GM12864 (cell line): ENCODE measurements at regions not wholly inside any gene's neighbourhood (a gene's known extent, or its start where the extent isn't known, plus 50 kb on each side); places are given as distances from the start of the nearest gene placed in this dataset.

Source experiments
- DNase-seq: peaks from one replicate; pipeline ENCODE4 v3.0.0-alpha.2; 2011; ENCODE audit warnings: low read depth
- H3K4me3 ChIP-seq: 2 replicates; pipeline ENCODE4 v1.5.1; 2011; ENCODE audit warnings: mild to moderate bottlenecking, low read depth, low read length, control low read depth
- CTCF ChIP-seq: IDR thresholded peaks from 2 replicates; pipeline ENCODE4 v1.5.1; 2011; ENCODE audit warnings: low read depth, mild to moderate bottlenecking, moderate library complexity, low read length, control low read depth, inconsistent platforms; ENCODE audit errors: missing control alignments

GRCh38 chr2:139099721-139100120 lies 319.5 kb upstream of the NXPH2 start:
- DNase-seq = no peak
- TF ChIP-seq CTCF = no peak
- H3K4me3 ChIP-seq = no peak overlapping the region

DNA sequence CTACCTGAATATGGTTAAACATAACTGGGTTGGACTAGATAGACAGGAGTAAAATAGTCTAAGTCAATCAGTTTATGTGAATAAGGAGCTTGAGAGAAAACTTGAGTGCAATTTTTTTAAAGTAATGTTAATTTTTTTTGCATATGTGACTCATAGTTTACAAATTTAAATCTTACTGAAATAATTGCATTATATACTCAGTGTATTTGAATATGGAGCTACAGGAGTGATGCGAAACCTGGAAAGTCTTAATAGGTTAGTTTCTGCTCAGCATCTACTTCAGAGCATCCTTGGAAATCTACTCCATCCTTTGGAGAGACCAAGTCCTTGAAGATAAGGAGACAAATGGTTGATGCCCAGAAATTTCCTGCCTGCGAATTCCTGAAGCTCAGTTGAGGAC lies 318.8 kb upstream of the NXPH2 start:
- no peak overlapping the region for H3K4me3 ChIP-seq
- DNase-seq = no peak
- no peak for TF ChIP-seq CTCF

DNA sequence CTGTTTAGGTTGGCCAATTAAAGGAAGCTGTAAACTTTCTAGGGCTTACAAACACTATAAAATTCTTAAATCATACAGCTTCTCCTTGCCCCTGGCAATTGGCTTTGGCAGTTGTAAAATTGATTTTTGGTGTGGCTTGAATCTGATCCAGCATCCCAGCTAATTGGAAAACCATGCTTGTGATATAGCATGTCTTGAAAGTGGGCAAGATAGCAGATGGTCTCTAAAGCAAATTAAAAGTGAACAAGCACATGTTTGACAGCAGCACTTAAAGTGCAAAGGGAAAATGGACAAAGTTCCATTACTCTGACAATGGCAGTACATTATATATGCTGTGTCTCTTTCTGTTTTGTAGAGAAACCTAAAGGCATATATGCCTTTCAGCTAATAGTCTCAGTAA lies 302.9 kb upstream of the NXPH2 start:
- no peak overlapping the region for H3K4me3 ChIP-seq
- TF ChIP-seq CTCF = no peak
- no peak for DNase-seq

DNA sequence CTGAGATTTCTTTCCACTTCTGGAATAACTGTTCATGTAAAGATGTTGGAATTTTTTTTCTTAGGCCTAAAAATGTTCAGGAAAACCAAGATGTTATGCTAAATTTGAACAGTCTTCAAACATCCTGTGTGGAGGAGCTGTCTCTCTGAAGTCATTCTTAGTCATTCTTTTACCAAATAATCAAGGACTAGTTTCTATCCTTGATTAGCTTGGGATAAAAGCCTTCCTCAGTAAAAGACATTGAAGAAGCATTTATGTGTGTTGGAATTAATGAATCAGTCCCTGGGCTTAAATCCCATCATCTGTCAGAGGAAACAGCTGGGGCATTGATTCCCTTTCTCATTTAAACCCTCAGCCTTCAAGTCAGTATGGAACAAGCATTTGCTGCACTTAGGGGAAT lies 300.1 kb upstream of the NXPH2 start:
- H3K4me3 ChIP-seq = no peak overlapping the region
- no peak for DNase-seq
- no peak for TF ChIP-seq CTCF

DNA sequence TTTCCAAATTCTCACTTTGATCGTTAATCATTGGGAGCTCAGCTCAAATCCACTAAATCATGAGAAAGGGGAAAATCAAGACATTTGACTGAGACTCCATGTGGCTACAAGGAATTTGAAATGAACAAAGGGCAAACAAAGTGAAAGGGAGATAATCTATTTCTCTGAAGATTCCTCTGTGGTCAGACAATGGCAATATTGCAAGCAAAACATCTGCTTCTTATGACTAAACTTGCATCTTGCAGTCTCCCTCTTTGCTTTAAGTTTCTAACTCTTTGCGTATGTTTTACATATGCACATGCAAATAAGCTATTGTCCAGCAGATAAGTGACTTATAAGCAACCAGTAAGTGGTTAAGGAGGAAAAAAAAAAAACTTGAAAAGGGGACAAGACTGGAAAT lies 299.1 kb upstream of the NXPH2 start:
- no peak for TF ChIP-seq CTCF
- DNase-seq = no peak

GRCh38 chr2:139078376-139078775 lies 298.2 kb upstream of the NXPH2 start:
- no peak for TF ChIP-seq CTCF
- no peak overlapping the region for H3K4me3 ChIP-seq
- no peak for DNase-seq

More for the DNA sequence above, 299.1 kb upstream of the NXPH2 start:
- H3K4me3 ChIP-seq = no peak overlapping the region

DNA sequence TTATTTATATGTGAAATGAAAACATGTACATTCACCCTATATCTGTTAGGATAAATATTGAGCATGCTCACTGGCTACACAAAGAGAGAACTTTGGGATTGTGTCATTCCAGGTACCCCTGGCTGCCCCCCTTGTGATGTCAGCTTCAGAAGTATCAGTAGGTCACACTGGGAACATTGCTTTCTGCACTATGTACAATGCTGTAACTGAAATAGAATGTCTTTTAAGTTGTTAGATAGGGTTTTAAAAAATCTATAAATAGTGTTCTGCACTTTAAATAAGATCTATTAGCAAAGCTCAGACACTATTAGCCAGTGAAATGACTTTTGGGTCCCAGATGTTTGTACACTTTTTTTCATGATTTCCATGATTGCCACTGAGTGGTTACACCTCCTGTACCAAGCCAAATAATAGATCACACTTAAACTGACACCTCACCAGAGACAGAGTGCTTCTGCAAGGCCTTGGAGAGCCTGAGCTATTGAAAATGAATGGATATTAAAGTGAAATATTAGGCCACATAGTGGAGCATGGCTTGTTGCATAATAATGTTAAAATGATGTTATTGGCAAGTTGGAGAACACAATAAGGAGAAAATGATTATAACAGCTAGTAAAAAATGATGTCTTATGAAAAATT lies 297.0 kb upstream of the NXPH2 start:
- no peak for TF ChIP-seq CTCF
- DNase-seq = no peak
- H3K4me3 ChIP-seq = no peak overlapping the region
